NCI-H345 treated with DMSO at 0.1 percent for 48 hours (cell line): ENCODE measurements at regions not wholly inside any gene's neighbourhood (a gene's known extent, or its start where the extent isn't known, plus 50 kb on each side); places are given as distances from the start of the nearest gene placed in this dataset.

Source experiments
- DNase-seq: peaks from one replicate; lab custom pipeline; 2025; ENCODE audit not compliant: unreplicated experiment; lab: John Stamatoyannopoulos, UW

DNA sequence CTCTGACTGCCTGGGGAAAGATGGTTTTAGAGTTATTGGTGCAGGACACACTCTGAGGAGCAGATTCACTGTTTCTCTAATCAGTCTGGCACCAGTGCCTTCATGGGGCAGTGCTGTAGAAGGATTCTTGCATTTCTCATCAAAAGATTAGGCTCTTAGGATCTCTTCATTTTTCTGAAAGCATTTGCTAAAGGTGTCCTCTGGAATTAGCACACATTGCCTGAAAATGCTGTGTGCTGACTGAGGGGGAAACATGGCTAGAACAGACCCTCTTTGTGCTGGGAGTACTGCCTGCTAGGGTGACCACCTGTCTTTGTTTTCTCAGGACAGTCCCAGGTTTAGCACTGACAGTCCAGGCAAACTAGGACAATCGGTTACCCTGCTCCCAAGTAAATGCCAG is 301.0 kb downstream of the PTEN start:
- no peak for DNase-seq

DNA sequence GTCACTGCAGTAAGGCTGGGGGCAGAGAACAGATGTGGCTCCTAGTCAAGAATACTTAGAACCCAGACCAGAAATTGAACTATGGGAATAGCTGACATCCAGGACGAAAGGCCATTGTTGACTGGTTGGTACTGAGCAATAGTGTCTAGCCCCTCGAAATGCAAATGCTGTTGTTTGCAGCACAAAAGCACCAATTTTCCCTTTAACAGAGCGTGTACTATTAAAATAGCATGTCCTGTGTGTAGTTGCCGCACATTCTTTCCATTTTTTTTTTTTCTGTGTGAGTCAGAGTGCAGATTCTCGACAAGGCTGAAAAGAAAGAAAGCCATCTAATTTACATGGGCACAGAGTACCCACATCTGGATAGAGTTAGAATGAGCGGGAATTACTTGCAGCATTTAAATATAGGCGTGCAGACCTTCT is 302.4 kb downstream of the PTEN start:
- no peak for DNase-seq

DNA sequence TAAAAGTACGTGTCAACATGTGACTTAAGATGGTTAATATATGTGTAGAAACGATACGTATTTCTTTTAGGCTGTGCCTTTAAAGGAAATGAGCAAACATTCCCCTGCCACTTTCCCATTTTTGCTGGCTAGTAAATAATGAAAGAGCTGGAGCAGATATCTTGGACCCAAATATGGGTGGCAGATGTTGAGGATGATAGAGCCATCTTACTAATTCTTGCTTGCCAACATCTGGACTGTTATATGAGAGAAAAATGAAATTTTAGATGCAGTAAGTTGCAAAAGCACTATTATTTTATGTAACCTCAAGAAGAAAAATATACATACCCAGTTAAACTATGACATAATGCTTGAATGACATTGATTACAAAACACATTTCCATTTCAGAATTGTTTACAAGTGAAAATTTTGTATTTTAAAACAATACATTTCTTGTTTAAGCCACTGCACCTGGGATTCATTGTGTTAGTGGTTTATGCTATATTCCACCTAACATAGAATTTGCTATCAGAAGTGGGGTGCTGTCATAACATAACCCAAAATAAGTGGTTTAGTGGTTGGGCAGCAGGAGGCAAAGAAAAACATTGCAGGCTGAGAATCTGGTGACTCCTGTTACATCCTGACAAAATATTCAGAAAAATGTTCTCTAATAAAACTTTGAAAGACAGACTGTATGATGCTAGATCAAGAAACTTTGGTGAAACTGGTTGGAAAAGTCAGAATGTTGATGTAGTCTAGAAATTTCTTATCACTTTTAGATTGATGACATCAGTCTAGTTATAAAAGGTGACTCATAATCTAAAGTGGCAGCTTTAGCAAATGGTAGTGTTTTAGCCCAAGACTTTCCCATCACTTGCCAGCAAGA is 305.0 kb downstream of the PTEN start:
- no peak for DNase-seq

DNA sequence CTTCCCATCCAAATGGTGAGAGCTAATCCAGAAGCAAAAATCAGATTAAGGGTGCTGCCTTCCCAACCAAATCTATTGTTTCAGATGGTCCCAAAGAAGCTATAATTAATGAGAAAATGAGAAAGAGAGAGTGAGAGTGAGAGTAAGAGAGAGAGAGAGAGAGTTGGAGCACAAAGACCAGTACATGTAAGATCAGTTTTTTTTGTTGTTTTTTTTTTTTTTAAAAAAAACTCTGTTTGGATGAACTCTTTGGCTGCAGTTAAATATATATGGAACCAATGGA is 305.6 kb downstream of the PTEN start:
- DNase-seq = no peak

DNA sequence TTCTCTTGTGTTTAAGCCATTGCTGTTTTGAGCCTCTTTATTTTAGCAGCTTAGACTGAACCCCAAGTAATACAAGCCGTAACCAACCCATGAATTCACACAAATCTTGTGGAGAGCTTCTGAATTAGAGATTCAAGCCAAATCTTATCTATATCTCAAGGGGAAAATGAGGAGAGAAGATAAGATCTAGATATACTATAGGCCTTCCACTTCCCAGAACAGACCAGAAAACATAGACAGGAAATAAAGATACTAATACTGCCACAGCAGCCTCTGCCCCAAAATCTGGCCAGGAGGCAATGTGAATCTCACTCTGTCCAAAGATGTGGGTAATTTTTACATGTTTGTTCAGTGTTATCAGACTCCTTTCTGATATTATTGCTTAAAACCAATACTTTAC is 307.2 kb downstream of the PTEN start:
- DNase-seq = no peak

DNA sequence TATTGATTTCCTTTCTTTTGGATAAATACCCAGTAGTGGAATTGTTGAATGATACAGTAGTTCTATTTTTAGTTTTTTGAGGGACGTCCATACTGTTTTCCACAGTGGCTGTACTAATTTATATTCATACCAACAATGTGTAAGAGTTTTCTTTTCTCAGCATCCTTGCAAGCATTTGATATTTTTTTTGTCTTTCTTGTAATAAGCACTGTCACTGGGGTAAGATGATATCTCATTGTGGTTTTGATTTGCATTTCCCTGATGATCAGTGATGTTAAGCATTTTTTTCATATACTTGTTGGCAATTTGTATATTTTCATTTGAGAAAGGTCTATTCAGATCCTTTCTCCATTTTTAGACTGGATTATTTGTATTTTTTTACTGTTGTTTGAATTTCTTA is 308.7 kb downstream of the PTEN start:
- DNase-seq = no peak

DNA sequence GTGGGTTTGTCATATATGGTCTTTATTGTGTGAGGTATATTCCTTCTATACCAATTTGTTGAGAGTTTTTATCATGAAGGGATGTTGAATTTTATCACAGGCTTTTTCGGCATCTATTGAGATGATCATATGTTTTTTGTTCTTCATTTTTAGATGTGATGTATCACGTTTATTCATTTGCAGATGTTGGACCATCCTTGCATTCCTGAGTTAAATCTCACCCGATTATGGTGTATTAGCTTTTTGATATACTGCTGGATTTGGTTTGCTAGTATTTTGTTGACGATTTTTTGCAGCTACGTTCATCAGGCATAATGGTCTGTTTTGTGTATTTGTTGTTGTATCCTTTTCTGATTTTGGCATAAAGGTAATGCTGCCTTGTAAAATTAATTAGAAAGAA is 311.0 kb downstream of the PTEN start:
- no peak for DNase-seq

DNA sequence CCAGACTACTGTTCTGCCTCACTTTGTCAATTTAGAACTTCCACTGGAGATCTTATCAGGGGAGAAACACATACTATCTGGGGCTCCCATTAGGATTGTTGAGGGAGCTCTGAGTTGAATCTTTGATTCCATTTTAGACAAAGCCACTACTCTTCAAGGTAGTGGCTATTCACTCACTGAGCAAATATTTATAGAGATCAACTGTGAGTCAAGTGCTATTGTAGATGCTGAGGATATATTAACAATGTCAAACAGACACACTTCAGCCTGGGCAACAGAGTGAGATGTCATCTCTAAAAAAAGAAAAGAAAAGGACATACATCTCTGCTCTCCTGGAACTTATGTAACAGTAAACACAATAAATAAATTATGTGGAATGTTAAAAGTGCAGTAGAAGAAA is 315.3 kb downstream of the PTEN start:
- peak; percentile 58 for DNase-seq

DNA sequence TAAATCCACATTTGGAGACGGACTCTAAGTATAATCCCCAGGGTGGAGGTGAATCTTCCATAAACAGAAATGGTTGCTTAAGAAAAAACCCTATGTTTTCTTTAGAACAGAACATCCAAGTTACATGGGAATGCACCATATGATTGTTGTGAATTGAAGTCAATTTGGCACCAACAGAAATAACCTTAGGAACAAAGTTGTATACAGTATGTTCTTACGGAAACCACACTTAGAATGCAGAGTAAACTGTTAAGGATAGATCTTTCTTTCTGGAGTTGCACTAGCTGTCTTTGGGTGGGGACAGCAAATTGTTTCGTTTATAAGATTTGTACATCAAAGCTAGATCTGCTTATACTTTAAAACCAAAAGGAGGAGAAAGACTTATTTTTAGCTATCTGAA is 316.4 kb downstream of the PTEN start:
- DNase-seq = no peak

DNA sequence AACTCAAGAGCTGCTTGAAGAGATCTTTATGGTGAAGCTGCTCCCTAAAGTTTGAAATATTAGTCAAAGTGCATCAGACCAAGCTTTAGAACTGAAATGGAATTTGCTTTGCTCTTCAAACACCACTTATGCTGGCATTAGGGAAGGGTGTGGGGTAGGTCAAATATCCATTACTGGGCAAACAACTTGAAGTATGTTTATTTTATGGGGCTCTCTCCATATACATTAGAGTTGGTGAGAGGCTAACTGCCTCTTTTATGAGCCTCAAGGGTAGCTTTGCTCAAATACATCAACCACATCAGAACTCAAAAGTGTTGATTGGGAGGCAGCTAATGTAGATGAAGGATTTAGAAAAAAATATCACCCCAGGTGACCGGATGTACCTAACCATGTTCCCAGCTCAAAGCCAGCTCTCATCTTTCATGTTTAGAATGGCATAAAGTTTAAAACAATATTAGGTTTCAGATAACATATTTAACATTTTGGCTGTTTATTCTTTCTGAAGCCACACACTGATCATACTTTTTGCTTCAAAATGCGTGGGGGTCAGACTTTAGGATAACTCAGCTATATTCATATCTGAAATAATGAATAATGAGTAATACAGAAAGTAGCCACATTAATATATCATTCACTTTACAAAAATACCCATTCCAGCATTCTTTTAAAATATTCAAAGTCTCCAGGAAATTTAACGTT is 318.6 kb downstream of the PTEN start:
- DNase-seq = peak; percentile 86

DNA sequence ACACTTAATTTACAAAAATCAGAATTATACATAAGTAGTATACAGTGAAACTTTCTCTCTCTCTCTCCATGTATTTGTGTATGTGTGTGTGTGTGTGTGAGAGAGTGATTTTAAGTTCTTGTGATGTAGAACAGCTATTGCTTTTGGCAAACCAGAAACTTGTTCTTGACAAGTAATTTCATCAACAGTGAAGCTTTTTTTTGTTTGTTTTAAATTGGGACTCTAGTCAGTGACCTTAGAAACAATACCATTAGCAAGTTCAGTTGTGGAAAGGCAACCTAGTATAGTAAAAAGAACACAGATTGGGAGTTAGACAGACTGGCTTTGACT is 319.1 kb downstream of the PTEN start:
- no peak for DNase-seq

DNA sequence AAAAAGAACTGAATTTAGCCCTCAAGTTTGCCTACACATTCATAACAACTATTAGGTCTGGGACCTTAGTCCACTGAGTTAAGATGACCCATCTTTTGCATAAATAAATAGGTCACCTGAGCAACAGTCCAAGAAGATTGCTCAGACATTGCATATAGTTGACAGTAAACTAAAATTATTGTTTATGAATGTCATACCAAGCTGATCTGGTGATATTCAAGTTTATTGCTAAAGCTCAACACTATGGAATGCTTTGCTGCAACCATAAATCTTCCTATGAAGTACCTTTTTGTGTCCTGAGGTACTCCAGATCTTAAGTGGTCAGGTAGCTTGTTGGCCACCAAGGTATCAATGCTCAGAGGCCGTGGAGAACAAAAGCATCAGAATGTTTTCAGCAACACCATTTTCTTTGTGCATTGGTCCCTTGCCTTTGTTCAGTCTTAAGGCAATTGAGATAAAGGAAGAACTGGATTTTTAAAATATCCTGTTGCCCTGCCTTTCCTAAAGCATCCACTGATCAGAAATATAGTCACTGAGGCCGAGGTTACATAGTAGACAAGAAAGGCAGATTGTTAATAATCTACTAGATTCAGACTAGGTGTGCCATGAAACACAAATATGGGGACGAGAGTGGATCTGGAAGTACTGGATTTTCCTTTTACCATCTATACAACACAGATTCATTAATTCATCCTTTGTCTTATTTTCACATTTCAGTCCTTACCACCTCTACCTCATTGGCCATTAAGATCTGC is 321.3 kb downstream of the PTEN start:
- DNase-seq = no peak

DNA sequence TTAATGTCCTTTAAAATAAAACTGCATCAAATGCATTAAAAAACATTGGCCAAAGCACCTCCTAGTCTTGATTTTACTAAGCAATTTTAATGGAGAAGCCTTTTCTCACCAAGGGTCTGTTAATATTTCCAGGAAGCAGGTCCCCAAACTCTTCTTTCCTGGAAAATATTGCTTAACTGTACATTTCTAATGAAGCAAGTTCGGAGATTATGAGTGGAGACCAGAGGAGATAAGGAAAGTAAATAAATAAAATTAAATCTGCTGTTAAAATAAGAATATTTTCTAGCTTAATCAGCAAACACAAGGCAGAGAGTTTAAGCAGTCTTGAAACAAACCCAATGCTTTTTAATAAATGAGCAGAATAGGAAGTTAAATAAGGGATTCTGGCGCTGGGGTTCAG is 322.4 kb downstream of the PTEN start:
- DNase-seq = no peak

DNA sequence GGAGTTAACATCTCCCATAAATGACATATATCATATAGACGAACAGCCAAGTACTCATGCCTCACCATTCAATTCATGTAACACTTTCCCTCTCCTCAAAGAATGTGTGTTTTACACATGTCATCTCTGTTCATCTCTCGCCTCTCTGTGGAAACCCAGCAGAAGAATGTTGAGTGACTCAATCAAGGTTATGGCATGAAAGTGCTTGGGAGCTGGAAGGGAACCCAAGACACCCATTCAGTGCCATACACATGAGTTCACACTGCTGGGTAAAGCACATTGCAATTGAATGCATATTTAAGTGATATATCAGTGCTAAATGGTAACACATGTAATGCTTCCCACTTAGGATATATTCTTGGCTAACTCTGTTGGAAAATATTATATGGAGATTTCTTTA is 322.9 kb downstream of the PTEN start:
- no peak for DNase-seq

DNA sequence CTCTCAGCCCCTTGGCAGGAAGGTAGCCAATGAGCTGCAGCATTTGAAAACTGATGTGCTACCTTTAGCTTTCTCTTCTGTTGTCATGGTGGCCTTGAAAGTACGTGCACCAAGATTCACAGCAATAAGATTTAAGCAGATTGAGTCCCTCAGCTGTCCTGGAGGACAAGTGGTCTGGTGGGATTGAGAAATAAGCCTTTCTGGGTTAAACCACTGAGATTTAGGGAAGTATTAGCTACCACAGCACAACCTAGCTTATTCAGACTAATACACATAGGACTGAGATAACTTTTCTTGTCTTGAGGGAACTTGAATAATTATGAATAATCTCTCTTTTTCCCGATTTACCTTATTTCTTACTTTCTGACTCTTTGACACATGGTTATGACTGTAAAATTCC is 324.0 kb downstream of the PTEN start:
- DNase-seq = no peak

DNA sequence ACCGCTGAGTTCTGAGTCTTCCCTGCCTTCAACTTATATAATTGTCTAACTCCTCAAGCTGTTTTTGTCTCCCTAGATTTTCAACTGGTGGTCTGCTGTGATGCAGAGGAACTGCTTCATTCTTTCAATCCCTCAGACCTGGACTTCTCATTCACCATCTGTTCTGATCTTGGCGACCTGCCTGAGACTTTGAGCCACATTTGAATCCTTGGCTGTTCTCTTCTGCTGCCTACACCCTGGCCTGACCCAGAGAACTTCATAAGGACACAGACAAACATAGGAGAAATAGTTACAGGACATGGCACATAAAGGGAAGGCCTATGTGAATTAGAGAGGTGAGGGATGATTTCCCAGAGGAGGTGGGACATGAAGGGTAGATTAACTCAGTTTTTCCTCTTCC is 326.7 kb downstream of the PTEN start:
- no peak for DNase-seq

DNA sequence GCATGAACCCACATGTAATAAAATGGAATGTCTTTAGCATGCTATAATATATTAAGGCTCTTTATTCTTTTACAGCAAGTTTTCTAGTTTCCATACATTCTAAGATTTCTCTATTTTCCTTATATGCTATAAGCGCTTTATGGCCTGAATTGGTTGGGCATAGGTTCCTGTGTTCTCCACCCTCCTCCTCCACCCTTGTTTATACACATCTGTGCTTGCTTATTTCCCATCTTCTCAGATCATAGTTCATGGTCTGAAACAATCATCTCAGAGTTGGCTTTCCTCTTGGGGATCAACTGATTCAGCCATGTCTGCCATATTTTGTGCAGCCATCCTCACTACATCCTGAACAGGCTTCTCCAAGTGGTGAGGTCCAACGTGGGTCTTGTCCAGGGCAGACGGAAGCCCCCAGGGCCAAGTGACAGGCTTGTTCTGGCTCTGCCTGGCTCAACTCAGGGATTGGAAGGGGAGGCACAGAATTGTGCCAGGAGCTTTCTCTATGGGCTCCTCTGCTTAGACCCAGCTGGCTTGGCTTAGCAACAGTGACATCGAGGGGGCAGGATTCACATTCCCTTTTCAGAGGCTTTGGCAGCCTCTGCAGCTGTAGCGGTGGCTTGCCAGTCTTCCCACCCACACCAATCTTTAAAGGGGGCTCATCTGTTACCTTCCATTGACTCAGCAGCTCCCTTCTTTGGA is 327.3 kb downstream of the PTEN start:
- DNase-seq = no peak

DNA sequence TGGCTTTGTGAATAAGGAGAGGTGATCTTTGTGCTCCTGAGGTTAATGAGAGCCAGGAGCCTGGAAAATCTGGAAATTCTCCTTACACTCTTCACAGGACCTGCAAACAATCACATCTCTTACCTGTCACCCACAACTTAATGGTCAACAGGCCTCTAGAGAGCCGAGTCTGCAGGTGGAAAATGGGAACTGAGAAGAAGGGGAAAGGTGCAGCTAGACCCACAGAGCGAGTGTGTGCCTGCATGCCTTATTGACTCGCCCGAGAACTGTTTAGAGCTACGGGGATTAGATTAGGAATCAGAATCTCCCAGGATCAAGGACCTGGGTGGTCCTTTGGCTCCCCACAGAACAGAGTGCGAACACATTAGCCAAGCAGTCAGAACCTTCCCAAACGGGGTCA is 329.6 kb downstream of the PTEN start:
- DNase-seq = no peak

DNA sequence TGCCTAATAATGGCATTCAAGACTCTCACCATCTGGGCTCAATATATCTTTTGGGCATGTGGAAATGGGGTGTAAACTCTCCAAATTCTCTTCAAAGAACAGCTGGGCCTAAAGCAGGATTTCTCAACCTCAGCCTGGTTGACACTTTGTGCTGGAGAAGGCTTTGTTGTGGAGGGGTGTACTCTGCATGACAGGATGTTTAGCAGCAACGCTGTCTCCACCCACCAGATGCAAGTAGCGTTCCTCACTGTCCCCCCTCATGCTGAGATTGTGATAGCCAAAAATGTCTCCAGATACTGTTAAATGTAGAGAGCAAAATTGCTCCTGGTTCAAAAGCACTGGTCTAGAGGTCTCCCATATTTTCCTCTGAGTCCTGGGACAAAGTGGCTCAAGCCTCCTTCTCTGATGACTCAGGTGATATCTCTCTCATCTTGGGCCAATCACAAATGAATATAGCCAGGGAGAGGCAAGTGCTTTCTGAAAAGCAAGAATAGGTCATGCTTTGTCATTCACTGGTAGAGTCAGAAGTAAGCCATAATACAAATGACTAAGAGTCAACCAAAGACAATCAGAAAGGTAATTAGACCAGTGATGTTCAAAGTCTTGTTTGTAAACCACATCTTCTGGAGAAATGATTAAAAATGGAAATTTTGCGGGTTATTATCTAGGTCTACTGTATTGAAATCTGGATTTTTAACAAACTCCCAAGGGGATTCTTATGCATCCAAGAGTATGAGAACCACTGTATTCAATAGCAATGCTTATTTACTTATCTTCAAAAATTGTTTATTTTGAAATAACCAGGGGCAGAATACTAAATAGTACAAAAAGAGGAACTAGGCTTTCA is 330.8 kb downstream of the PTEN start:
- DNase-seq = no peak

DNA sequence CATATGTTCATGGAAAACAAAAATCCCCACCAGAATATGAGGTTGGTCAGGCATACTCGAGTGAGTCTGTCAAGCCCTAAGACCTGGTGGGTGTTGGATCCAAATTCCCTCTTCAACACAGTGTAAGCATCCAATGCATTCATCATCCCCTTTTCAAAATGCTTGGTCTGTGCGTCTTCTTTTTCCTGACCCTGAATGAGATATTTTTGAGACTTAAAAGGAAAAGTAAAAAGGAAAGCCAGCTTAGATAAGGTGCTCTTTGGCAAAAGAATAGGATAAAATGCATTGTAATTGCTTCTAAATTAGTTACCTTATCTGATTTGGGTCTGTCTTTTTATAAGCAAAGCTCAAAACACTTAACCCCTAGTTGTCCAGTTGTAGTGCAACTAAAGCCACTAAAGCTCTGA is 331.5 kb downstream of the PTEN start:
- no peak for DNase-seq

DNA sequence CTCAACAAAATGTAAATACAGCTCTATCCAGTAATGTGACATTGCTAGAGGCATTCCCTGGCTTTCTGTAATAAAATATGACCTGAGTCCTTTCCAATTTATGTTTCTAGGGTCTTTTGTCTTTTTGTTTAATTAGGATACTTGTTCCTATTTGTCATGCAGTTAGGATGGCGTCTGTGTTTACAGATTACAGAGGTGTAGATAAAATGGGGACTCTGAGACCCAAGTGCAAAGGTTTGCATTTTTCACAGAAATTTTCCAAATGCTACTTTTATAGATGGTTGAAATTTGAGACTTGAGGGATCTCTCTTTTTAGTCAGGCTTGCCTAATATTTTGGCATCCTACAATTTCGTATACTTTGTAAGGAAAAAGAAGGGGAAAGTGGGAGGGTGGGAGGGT is 332.4 kb downstream of the PTEN start:
- no peak for DNase-seq
